Hematopoietic multipotent progenitor cell treated with erythropoietin and hydrocortisone succinate and interleukin-3 and kit ligand, for 8 days (in vitro differentiated cells): ENCODE measurements at regions not wholly inside any gene's neighbourhood (a gene's known extent, or its start where the extent isn't known, plus 50 kb on each side); places are given as distances from the start of the nearest gene placed in this dataset.

ENCODE experiments used
- DNase-seq: peaks from one replicate; pipeline ENCODE4 v3.0.0-alpha.2; 2015

DNA sequence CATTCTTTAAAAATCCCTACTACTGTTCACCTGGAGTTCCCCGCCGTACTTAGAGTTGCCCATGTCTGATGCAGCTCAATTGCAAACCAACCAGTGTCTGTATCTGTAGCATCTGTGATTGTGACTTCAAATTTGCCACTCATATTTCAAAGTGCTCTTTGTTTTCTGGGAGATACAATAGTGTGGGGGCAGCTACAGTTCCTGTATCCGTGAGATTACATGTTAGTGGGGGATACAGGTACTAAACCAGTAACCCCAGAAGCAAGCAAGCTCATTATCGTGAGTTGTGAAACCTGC, 140.9 kb downstream of the ANKRD60 start:
- DNase-seq: no peak

- DNase-seq: peak; percentile 24
Observed at GRCh38 chr20:58086763-58087561, 141.5 kb downstream of the ANKRD60 start.

GRCh38 chr20:58084966-58085365, 143.5 kb downstream of the ANKRD60 start:
- DNase-seq: no peak

- no peak for DNase-seq
Observed at GRCh38 chr20:58084566-58084965, 143.9 kb downstream of the ANKRD60 start.

DNA sequence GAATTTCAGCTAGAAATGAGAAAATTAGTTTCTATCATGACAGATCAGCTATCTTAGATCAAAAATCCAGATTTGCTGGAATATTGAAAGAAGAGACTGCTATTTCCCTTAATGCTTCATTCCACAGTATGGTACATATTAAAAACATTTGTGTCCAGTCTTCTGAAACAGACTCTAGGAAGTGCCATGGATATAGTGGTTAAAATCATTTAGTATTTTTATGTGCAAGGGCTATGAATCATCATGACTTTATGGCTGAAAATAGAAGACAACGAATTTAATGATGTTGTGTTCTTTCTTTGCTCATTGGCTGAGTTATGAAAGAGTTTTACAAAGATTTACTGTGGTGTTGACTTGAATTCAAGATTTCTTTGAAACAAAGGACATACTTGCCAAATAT, 146.6 kb downstream of the ANKRD60 start:
- DNase-seq: no peak

GRCh38 chr20:58078741-58079522, 149.5 kb downstream of the ANKRD60 start:
- no peak for DNase-seq

DNA sequence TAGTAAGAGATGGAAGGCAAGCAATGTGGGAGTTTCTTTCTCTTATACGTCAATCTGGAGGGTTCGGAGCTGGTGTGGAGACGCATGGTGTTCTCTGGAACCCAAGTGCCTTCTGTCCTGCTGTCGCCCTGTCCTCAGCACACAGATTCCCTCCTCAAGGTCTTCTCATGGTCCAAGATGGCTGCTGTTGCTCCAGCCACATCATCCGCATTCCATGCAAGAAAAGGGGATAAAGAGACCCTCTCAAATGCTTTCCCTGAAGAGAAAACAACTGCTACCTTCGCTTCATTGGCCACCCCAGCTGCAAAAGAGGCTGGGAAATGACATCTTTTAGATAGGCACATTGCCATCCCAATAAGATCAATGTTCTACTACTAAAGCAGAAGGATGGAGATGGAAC, 151.2 kb downstream of the ANKRD60 start:
- DNase-seq: no peak

DNA sequence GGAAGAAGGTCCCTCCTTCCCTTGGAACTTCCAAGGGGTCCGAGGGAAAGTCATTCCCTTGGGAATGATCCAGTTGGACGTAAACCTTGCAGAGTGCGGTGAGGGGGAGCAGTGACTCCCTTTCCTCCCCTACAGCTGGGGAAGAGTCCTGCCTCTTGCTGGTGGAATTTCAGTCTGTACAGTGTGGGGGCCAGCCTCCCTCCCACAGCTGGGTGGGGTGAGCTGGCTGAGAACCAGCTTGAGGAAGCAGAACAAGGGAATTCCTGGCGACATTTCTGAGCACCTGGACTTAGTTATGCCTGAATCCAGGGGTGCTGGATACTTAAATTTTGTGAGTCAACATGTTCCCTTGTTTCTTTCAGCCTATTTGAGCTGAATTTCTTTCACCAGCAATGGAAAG, 152.0 kb downstream of the ANKRD60 start:
- DNase-seq: no peak

- no peak for DNase-seq
Observed at GRCh38 chr20:58075586-58076345, 152.7 kb downstream of the ANKRD60 start.

GRCh38 chr20:58073945-58074856, 154.3 kb downstream of the ANKRD60 start:
- DNase-seq: no peak

- no peak for DNase-seq
Observed at GRCh38 chr20:58072695-58073671, 155.5 kb downstream of the ANKRD60 start.

DNA sequence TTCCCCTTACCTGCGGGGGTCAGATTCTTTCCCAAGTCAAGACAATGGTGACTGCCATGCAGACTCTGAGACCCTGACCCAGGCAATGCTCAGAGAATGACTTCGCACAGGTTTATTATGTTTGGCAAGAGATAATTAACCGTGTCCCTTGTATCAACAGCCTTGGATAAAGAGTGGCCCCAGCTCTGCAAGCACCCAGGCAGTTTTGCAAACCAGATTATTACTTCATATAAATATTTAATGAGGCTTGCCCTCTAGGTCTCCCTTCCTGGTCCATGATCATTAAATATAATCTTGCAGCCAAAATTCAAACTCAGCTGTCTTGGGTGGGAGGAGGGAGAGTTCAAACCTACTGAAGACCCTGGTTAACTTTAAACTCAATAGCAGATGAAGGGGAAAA, 156.5 kb downstream of the ANKRD60 start:
- DNase-seq: no peak

GRCh38 chr20:58071298-58071697, 157.2 kb downstream of the ANKRD60 start:
- DNase-seq: no peak

DNA sequence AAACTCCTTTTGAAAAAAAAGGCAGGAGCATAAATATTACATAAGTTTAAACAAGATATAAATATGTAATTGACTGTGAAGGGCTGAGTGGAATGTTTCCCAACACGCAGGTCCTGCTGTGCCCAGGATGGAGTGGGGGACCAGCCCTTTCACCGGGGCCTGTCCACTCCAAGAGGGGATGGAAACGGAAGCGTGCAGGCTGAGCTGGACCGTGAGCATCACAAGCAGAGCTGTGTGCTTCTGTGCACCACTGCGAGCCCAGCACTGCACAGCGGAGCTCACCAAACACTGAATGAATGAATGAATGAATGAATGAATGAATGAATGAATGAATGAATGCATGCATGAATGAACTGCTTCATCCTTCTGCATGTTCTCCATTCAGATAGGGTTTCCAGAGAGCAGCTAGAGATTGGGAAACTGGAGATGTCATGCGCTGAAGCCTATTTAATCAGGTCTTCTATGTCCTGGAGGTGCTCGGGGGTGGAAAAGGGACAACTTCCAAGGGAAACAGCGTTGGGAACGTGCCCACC, 157.7 kb downstream of the ANKRD60 start:
- no peak for DNase-seq

- no peak for DNase-seq
Observed at GRCh38 chr20:58069796-58070663, 158.4 kb downstream of the ANKRD60 start.

DNA sequence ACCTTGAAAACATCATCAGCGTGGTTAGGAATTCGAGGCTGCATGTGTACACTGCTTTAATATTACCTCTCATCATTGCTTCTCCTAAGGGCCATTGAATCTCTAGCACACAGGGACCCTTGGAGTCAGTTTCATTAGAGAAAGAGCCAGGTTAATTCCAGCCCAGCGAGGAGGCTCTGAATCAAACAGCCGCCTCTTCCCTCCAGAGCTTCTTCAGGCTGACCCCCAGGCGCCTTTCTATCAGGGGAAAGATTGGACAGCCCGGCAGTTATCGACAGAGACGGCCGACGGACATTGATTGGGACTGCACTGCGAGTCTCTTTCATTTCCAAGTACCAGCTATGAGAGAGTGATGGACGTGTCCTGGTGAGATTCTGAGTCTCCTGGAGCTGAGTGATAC, 159.2 kb downstream of the ANKRD60 start:
- no peak for DNase-seq

DNA sequence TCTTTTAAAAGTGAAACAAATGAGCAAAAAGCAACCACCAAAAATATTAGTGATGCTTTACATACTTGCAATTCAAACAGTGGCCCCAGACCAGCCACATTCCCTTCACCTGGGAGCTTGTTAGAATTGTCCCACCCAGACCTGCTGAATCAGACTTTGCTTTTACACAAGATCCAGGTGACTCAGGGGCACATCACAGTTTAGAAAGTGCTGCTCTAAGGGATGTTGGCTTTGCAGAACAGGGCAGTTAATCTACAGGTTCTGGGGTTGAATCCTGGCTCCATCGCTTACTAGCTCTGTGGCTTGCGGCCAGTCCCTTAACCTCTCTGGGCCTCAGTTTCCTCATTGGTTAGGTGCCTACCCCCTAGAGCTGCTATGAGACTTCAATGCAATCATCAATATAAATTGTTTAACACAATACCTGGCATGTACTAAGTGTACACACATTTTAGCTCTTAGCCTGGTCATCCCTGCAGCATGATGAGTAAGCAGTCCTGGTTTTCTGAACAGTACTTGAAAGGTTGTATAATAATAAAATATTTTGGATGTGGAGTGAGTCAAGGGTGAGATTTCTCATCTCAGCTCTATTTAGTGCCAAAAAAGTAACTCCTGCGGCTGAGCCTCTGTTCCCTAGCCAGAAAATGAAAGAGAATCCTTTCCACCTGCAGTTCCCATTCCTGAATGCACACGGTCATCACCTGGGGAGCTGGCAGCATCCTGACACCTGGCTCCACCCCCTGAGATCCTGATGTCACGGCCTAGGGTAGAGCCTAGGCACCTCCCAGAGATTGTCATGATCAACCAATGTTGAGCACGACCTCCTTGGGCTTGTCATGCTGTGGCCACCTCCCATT, 162.7 kb downstream of the ANKRD60 start:
- no peak for DNase-seq

GRCh38 chr20:58064411-58065010, 163.9 kb downstream of the ANKRD60 start:
- no peak for DNase-seq

DNA sequence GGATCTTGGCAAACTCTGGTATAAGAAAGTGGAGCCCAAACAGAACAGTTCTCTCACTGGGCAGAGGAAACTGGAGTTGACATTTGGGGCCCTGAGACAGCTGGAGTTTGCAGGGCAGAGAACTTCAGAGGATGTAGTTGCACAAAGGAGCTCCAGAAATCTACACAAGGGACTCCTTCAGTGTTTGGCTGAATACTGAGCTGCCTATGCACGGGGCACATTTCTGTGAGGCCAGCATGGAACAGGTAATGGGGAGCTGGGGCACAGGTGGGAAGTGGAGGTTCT, 169.3 kb downstream of the ANKRD60 start:
- DNase-seq: no peak
